Sigmoid colon (tissue), 6 donors: ENCODE measurements at regions not wholly inside any gene's neighbourhood (a gene's known extent, or its start where the extent isn't known, plus 50 kb on each side); places are given as distances from the start of the nearest gene placed in this dataset.

ENCODE experiments used
- DNase-seq: peaks from one replicate; pipeline ENCODE4 v3.0.0-alpha.2; 2019
- H3K27ac ChIP-seq, 4 donors: fragments of 200-600 bp; sonication (generic); one replicate each; pipeline ENCODE4 v1.5.1; 2016 to 2019; ENCODE audit warnings: mild to moderate bottlenecking in 1 of 4
- H3K27me3 ChIP-seq, 3 donors: fragments of 200-600 bp; sonication (generic); one replicate each; pipeline ENCODE4 v1.5.1; 2019; ENCODE audit warnings: mild to moderate bottlenecking in 1 of 3
- H3K36me3 ChIP-seq, 4 donors: fragments of 200-600 bp; sonication (generic); one replicate each; pipeline ENCODE4 v1.5.1; 2016 to 2019
- H3K4me1 ChIP-seq, 4 donors: fragments of 200-600 bp; sonication (generic); one replicate each; pipeline ENCODE4 v1.5.1; 2017 to 2019
- H3K4me3 ChIP-seq, 4 donors: fragments of 200-600 bp; sonication (generic); one replicate each; pipeline ENCODE4 v1.5.1; 2017 to 2019; ENCODE audit warnings: mild to moderate bottlenecking in 2 of 4, moderate library complexity in 1 of 4
- H3K9me3 ChIP-seq, 4 donors: fragments of 200-600 bp in 3 of 4; sonication (generic) in 3 of 4; one replicate each; pipeline versions ENCODE4 v1.5.1 to v1.6.1; 2013 to 2019
- EP300 ChIP-seq, 4 donors: sonication (generic); formaldehyde crosslinking; IDR thresholded peaks; one replicate each; pipeline ENCODE4 v1.6.1; 2017; ENCODE audit warnings: antibody characterized with exemption in 4 of 4
- POLR2A ChIP-seq, 2 donors: fragments of 450-650 bp; IDR thresholded peaks; one replicate each; pipeline ENCODE4 v1.6.1; 2016; ENCODE audit warnings: antibody characterized with exemption in 2 of 2, mild to moderate bottlenecking in 2 of 2, moderate library complexity in 2 of 2
- POLR2AphosphoS5 ChIP-seq, 4 donors: sonication (generic); formaldehyde crosslinking; IDR thresholded peaks; one replicate each; pipeline ENCODE4 v1.6.1; 2017; ENCODE audit warnings: antibody characterized with exemption in 4 of 4
- WGBS, 2 donors: extraction: QIAGEN DNeasy Blood & Tissue Kit; methylation state at CpG; one replicate each; pipeline ENCODE4 v1.1.7; 2013; 5-methylcytosine and 5-hydroxymethylcytosine counted together
- intact Hi-C: fragments of 100-400 bp; cut with DNase I; formaldehyde crosslinking; loops from one replicate; pipeline ENCODE4 v1.15.1; 2023
- TF ChIP-seq, protein P1 (sequence below), 4 experiments: fragments of 450-650 bp in 3 of 4; fragments of 200-600 bp in 1 of 4; IDR thresholded peaks; one replicate each; pipeline ENCODE4 v1.5.1; 2016 to 2019; ENCODE audit warnings: antibody characterized with exemption in 4 of 4, mild to moderate bottlenecking in 3 of 4, moderate library complexity in 2 of 4
- donor health status: healthy with polysubstance abuse.
- donor health status: healthy.

DNA sequence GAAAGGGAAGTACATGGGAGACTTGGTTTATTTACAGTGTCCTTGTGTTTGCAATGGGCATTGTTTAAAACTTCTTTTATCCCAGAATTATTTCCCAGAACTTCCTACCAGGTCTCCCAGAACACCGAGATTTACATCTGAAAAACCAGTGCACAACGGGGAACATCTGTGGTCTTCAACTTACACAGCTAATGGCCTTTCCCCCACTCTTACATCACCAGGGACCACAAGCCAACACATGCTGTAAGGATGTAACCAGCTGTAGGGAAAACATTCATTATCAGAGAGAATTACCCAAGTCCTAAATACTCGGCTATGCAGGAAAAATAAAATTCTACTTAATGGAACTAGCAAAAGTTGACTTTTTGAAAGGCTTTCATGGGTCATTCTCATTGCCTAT lies 267.6 kb downstream of the DUSP6 start:
- Histone ChIP-seq H3K4me1 (no peaks in the 10 kb centered on the region), H3K27me3 (no peaks in the 10 kb centered on the region), H3K27ac (no peak overlapping the region), H3K36me3 (no peaks in the 10 kb centered on the region), H3K9me3 (no peaks in the 10 kb centered on the region), H3K4me3 (no peak overlapping the region)
- no peak for DNase-seq
- intact Hi-C loops = no loop called here
- TF ChIP-seq POLR2A (IDR thresholded peaks at IDR 0.05) = no peak
- TF ChIP-seq POLR2AphosphoS5 (IDR thresholded peaks at IDR 0.05) = no peak
- no peak for TF ChIP-seq EP300 (IDR thresholded peaks at IDR 0.05)
- TF ChIP-seq, protein P1, sequence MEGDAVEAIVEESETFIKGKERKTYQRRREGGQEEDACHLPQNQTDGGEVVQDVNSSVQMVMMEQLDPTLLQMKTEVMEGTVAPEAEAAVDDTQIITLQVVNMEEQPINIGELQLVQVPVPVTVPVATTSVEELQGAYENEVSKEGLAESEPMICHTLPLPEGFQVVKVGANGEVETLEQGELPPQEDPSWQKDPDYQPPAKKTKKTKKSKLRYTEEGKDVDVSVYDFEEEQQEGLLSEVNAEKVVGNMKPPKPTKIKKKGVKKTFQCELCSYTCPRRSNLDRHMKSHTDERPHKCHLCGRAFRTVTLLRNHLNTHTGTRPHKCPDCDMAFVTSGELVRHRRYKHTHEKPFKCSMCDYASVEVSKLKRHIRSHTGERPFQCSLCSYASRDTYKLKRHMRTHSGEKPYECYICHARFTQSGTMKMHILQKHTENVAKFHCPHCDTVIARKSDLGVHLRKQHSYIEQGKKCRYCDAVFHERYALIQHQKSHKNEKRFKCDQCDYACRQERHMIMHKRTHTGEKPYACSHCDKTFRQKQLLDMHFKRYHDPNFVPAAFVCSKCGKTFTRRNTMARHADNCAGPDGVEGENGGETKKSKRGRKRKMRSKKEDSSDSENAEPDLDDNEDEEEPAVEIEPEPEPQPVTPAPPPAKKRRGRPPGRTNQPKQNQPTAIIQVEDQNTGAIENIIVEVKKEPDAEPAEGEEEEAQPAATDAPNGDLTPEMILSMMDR (IDR thresholded peaks at IDR 0.05) = no peak
- WGBS, 2 donors = 80 to 91% methylated on average over 3 of the region's 3 CpGs

DNA sequence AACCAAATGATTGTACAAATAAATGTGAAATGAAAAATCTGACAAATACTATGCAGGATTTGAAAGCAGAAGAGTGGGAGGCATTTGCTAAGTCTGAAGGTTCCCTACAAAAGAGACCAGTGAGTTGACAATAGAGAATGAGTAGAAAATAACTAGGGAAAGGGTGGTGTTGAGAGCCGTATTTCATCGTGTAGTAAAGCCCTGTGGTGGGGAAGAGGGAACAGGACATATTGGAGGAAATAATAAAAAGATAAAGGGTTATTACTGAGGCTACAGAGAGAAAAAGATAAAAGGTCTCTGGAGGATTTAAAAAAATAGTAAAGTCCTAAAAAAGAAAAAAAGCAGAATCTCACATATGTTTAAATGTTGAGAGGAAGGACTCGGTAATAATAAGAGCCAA lies 268.8 kb downstream of the DUSP6 start:
- Histone ChIP-seq H3K4me3 (no peak overlapping the region), H3K9me3 (no peaks in the 10 kb centered on the region), H3K4me1 (no peaks in the 10 kb centered on the region), H3K36me3 (no peaks in the 10 kb centered on the region), H3K27me3 (no peaks in the 10 kb centered on the region), H3K27ac (no peak overlapping the region)
- TF ChIP-seq POLR2AphosphoS5 (IDR thresholded peaks at IDR 0.05) = no peak
- no peak for TF ChIP-seq POLR2A (IDR thresholded peaks at IDR 0.05)
- TF ChIP-seq, protein P1 (IDR thresholded peaks at IDR 0.05) = no peak
- no peak for TF ChIP-seq EP300 (IDR thresholded peaks at IDR 0.05)
- no peak for DNase-seq
- 51 to 76% methylated on average over 3 of the region's 3 CpGs for WGBS, 2 donors
- intact Hi-C loops = no loop called here

DNA sequence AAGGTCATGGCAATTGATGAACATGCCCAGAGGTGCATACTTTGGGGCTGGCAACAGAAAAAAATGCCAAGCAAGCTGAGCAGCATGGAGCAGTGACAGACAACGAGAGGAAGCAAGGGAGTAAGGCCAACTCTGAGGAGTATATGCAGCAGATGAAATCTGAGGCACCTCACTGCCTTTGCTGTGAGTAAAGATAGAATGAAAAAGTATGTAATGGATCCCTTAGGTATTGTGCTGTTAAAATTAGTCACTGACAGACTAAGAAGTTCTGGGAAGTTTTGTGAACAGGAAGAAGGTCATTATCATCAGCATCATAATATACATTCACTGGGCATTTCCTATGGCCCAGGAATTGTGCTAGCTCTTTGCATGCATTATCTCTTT lies 269.9 kb downstream of the DUSP6 start:
- TF ChIP-seq, protein P1 (IDR thresholded peaks at IDR 0.05) = no peak
- TF ChIP-seq POLR2AphosphoS5 (IDR thresholded peaks at IDR 0.05) = no peak
- no peak for TF ChIP-seq EP300 (IDR thresholded peaks at IDR 0.05)
- TF ChIP-seq POLR2A (IDR thresholded peaks at IDR 0.05) = no peak
- H3K27ac ChIP-seq = no peak overlapping the region
- WGBS, 2 donors = 76 to 88% methylated on average over 1 of the region's 1 CpG
- H3K36me3 ChIP-seq = no peaks in the 10 kb centered on the region
- H3K27me3 ChIP-seq = no peaks in the 10 kb centered on the region
- no peak overlapping the region for H3K4me3 ChIP-seq
- H3K4me1 ChIP-seq = no peaks in the 10 kb centered on the region
- DNase-seq = no peak
- intact Hi-C loops = no loop called here
- no peaks in the 10 kb centered on the region for H3K9me3 ChIP-seq

DNA sequence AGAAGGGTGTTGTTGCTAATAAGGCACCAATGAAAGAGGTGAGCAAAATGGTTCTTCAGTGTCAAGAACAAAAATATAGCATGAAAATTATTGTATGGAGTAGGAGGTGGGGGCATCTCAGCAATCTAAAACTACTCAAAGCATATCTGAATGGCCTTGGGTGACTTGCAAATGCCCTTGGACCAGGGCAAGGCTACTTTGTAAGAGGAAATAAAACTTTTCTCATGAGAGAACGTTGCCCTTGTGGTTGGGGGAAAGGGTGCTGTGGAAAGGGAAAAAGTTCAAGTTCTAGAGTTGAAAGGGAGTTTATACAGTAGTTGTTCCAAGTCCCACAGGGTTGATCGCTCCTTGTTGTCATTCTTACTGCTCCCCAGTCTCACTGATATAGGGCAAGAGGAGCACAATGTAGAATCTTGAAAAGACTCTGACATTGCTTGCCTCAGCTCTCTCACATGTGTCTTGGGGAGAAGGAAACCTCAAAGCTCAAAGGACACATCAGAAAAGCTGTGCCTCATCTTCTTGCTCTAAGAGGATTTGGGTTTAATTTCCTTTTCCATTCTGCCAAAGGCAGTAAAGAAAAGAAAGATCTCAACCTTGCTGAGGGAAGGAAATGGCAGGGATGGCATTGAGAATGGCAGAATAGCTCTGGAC lies 270.5 kb downstream of the DUSP6 start:
- intact Hi-C loops = no loop called here
- DNase-seq = no peak

More for the DNA sequence above, 270.5 kb downstream of the DUSP6 start:
- no peaks in the 10 kb centered on the region for H3K36me3 ChIP-seq
- H3K4me1 ChIP-seq = no peaks in the 10 kb centered on the region
- no peaks in the 10 kb centered on the region for H3K27me3 ChIP-seq
- H3K9me3 ChIP-seq = no peaks in the 10 kb centered on the region
- WGBS, 2 donors = 57 to 64% methylated on average over 2 of the region's 2 CpGs
- TF ChIP-seq, protein P1 (IDR thresholded peaks at IDR 0.05) = no peak
- TF ChIP-seq EP300 (IDR thresholded peaks at IDR 0.05) = no peak
- no peak for TF ChIP-seq POLR2A (IDR thresholded peaks at IDR 0.05)
- no peak overlapping the region for H3K4me3 ChIP-seq
- H3K27ac ChIP-seq = no peak overlapping the region
